ENCODE measurements at regions not wholly inside any gene's neighbourhood (a gene's known extent, or its start where the extent isn't known, plus 50 kb on each side); places are given as distances from the start of the nearest gene placed in this dataset.

- Mint-ChIP-seq H3K27ac (ENCODE audit: unreplicated experiment) (no peak overlapping the region), H3K4me1 (ENCODE audit: low read depth, unreplicated experiment) (no peaks in the 10 kb centered on the region), H3K27me3 (ENCODE audit: insufficient read depth, unreplicated experiment) (peaks cover 11% of the 10 kb centered on the region), H3K9me3 (ENCODE audit: unreplicated experiment) (no peaks in the 10 kb centered on the region), H3K4me3 (ENCODE audit: unreplicated experiment) (no peak overlapping the region), H3K36me3 (ENCODE audit: insufficient read depth, unreplicated experiment) (no peaks in the 10 kb centered on the region)
- intact Hi-C loops (cut with micrococcal nuclease; ENCODE audit: unreplicated experiment): no loop called here
- Histone ChIP-seq H3K27me3 (replicated peaks; ENCODE audit: control insufficient read depth, insufficient read depth, low read length) (no peaks in the 10 kb centered on the region), H3K9me3 (no peaks in the 10 kb centered on the region), H3K4me3 (ENCODE audit: low read depth, low read length) (no peak overlapping the region), H3K36me3 (ENCODE audit: control insufficient read depth, insufficient read depth, low read length) (no peaks in the 10 kb centered on the region), H3K4me1 (no peaks in the 10 kb centered on the region)
- no peak for TF ChIP-seq CTCF (IDR thresholded peaks at IDR 0.05; ENCODE audit: insufficient read depth in 1 of 2, low read depth in 1 of 2, low read length in 1 of 2, severe bottlenecking in 1 of 2, unreplicated experiment in 1 of 2)
- no peak for DNase-seq
- POLR2A ChIA-PET: no interaction called here
- no TSS peak for BruUV-seq (replicated peaks)
- CTCF ChIA-PET: no interaction called here
Measured at GRCh38 chr16:7957151-7957550, 624.5 kb downstream of the RBFOX1 start.

GRCh38 chr16:7953360-7953759 is 620.7 kb downstream of the RBFOX1 start:
- Histone ChIP-seq H3K4me1 (no peaks in the 10 kb centered on the region), H3K27me3 (replicated peaks; ENCODE audit: control insufficient read depth, insufficient read depth, low read length) (no peaks in the 10 kb centered on the region), H3K9me3 (no peaks in the 10 kb centered on the region), H3K4me3 (ENCODE audit: low read depth, low read length) (no peak overlapping the region), H3K36me3 (ENCODE audit: control insufficient read depth, insufficient read depth, low read length) (no peaks in the 10 kb centered on the region)
- no peaks in the 10 kb centered on the region for H3K4me1 Mint-ChIP-seq (ENCODE audit: low read depth, unreplicated experiment)
- no peak for TF ChIP-seq CTCF (IDR thresholded peaks at IDR 0.05; ENCODE audit: insufficient read depth in 1 of 2, low read depth in 1 of 2, low read length in 1 of 2, severe bottlenecking in 1 of 2, unreplicated experiment in 1 of 2)
- H3K27me3 Mint-ChIP-seq (ENCODE audit: insufficient read depth, unreplicated experiment): peaks cover 9% of the 10 kb centered on the region
- POLR2A ChIA-PET: no interaction called here
- H3K9me3 Mint-ChIP-seq (ENCODE audit: unreplicated experiment): no peaks in the 10 kb centered on the region
- no peak for DNase-seq
- no peak overlapping the region for H3K27ac Mint-ChIP-seq (ENCODE audit: unreplicated experiment)
- H3K4me3 Mint-ChIP-seq (ENCODE audit: unreplicated experiment): no peak overlapping the region
- H3K36me3 Mint-ChIP-seq (ENCODE audit: insufficient read depth, unreplicated experiment): no peaks in the 10 kb centered on the region
- CTCF ChIA-PET: no interaction called here
- intact Hi-C loops (cut with micrococcal nuclease; ENCODE audit: unreplicated experiment): no loop called here
- BruUV-seq (replicated peaks): no TSS peak

- CTCF ChIA-PET: no interaction called here
Measured at GRCh38 chr16:7946142-7946541, 613.5 kb downstream of the RBFOX1 start.

More at GRCh38 chr16:7946142-7946541, 613.5 kb downstream of the RBFOX1 start:
- POLR2A ChIA-PET: no interaction called here
- no peaks in the 10 kb centered on the region for H3K36me3 Mint-ChIP-seq (ENCODE audit: insufficient read depth, unreplicated experiment)
- no peaks in the 10 kb centered on the region for H3K4me1 Mint-ChIP-seq (ENCODE audit: low read depth, unreplicated experiment)
- DNase-seq: no peak
- H3K27ac Mint-ChIP-seq (ENCODE audit: unreplicated experiment): no peak overlapping the region
- no peaks in the 10 kb centered on the region for H3K27me3 ChIP-seq (replicated peaks; ENCODE audit: control insufficient read depth, insufficient read depth, low read length)
- H3K4me3 Mint-ChIP-seq (ENCODE audit: unreplicated experiment): no peak overlapping the region
- no peaks in the 10 kb centered on the region for H3K36me3 ChIP-seq (ENCODE audit: control insufficient read depth, insufficient read depth, low read length)
- no peaks in the 10 kb centered on the region for H3K4me1 ChIP-seq
- intact Hi-C loops (cut with micrococcal nuclease; ENCODE audit: unreplicated experiment): no loop called here
- H3K9me3 ChIP-seq: no peaks in the 10 kb centered on the region
- H3K27me3 Mint-ChIP-seq (ENCODE audit: insufficient read depth, unreplicated experiment): peaks cover 10% of the 10 kb centered on the region
- no TSS peak for BruUV-seq (replicated peaks)
- H3K4me3 ChIP-seq (ENCODE audit: low read depth, low read length): no peak overlapping the region
- H3K9me3 Mint-ChIP-seq (ENCODE audit: unreplicated experiment): no peaks in the 10 kb centered on the region
- TF ChIP-seq CTCF (IDR thresholded peaks at IDR 0.05; ENCODE audit: insufficient read depth in 1 of 2, low read depth in 1 of 2, low read length in 1 of 2, severe bottlenecking in 1 of 2, unreplicated experiment in 1 of 2): no peak

All from Caco-2 (cell line).